Activated CD4-positive, alpha-beta T cell treated with anti-CD3 and anti-CD28 coated beads for 36 hours (primary cell): ENCODE measurements at regions not wholly inside any gene's neighbourhood (a gene's known extent, or its start where the extent isn't known, plus 50 kb on each side); places are given as distances from the start of the nearest gene placed in this dataset.

Experiments used
- ATAC-seq: fragments of 200-7000 bp; cut with Tn5 transposase; one replicate; pipeline ENCODE4 v1.10.0; 2021; ENCODE audit warnings: mild to moderate bottlenecking, moderate library complexity
- CTCF ChIA-PET: fragments of 350-600 bp; sonication (Branson Sonifier 250); formaldehyde crosslinking; loops from one replicate; lab custom pipeline; 2021; ENCODE audit warnings: antibody characterized with exemption; lab: Charles Lee
- POLR2A ChIA-PET: fragments of 350-600 bp; sonication (Branson Sonifier 250); formaldehyde crosslinking; loops from one replicate; lab custom pipeline; 2021; ENCODE audit warnings: antibody characterized with exemption, inconsistent platforms; lab: Charles Lee
- DNase-seq: peaks from one replicate; pipeline ENCODE4 v3.0.0-alpha.2; 2020
- H3K27ac Mint-ChIP-seq: one replicate; pipeline ENCODE4 v1.8.0; 2021; ENCODE audit warnings: mixed read lengths
- H3K27me3 Mint-ChIP-seq: one replicate; pipeline ENCODE4 v1.8.0; 2021; ENCODE audit warnings: mixed read lengths
- H3K36me3 Mint-ChIP-seq: one replicate; pipeline ENCODE4 v1.8.0; 2021; ENCODE audit warnings: low read depth, mixed read lengths
- H3K4me1 Mint-ChIP-seq: one replicate; pipeline ENCODE4 v1.8.0; 2021; ENCODE audit warnings: mixed read lengths
- H3K4me3 Mint-ChIP-seq: one replicate; pipeline ENCODE4 v1.8.0; 2021; ENCODE audit warnings: mild to moderate bottlenecking, moderate library complexity, mixed read lengths
- H3K9me3 Mint-ChIP-seq: one replicate; pipeline ENCODE4 v1.8.0; 2021; ENCODE audit warnings: low read depth, mixed read lengths
- intact Hi-C, 2 experiments: fragments of 100-400 bp; cut with DNase I in 1 of 2; cut with micrococcal nuclease in 1 of 2; formaldehyde crosslinking; loops; one replicate each; pipeline versions ENCODE4 v1.14.2 to v1.15.1; 2022 to 2024; cut with DNase I, micrococcal nuclease

GRCh38 chr9:95727947-95728520, 147.5 kb upstream of the ERCC6L2 start:
- intact Hi-C loops = loop anchor here in 1 of 2 experiments (10.0 kb wide), 1 partner anchor 757 kb away; no protein-coding TSS in a partner anchor
- peaks cover 35% of the 10 kb centered on the region for H3K4me1 Mint-ChIP-seq
- ChIA-PET CTCF (interaction anchor here (0.7 to 0.8 kb wide), 4 partner anchors 12 to 815 kb away, joined by 3 to 4 read pairs (median 4); no protein-coding TSS in a partner anchor), POLR2A (no interaction called here)
- H3K27me3 Mint-ChIP-seq = peaks cover 11% of the 10 kb centered on the region
- H3K9me3 Mint-ChIP-seq = peaks cover 15% of the 10 kb centered on the region
- peaks cover 5% of the 10 kb centered on the region for H3K36me3 Mint-ChIP-seq
- DNase-seq (no peak), ATAC-seq (no peak)
- H3K4me3 Mint-ChIP-seq = no peak overlapping the region
- no peak overlapping the region for H3K27ac Mint-ChIP-seq

GRCh38 chr9:95726756-95727155, 148.7 kb upstream of the ERCC6L2 start:
- intact Hi-C loops = loop anchor here in 1 of 2 experiments (10.0 kb wide), 1 partner anchor 758 kb away; no protein-coding TSS in a partner anchor
- ChIA-PET POLR2A (no interaction called here), CTCF (interaction anchor here (0.6 to 1.1 kb wide), 8 partner anchors 9 to 505 kb away, joined by 3 to 5 read pairs (median 3); no protein-coding TSS in a partner anchor)
- ATAC-seq (no peak), DNase-seq (no peak)
- H3K4me1 Mint-ChIP-seq = peaks cover 37% of the 10 kb centered on the region
- no peak overlapping the region for H3K4me3 Mint-ChIP-seq
- peaks cover 7% of the 10 kb centered on the region for H3K27me3 Mint-ChIP-seq
- peaks cover 5% of the 10 kb centered on the region for H3K36me3 Mint-ChIP-seq
- H3K27ac Mint-ChIP-seq = no peak overlapping the region
- peaks cover 15% of the 10 kb centered on the region for H3K9me3 Mint-ChIP-seq

- intact Hi-C loops = loop anchor here (2.0 to 10.0 kb wide), 4 partner anchors 128 to 760 kb away; no protein-coding TSS in a partner anchor
- POLR2A ChIA-PET = interaction anchor here (0.6 kb wide), 1 partner anchor 11 kb away, joined by 3 read pairs; no protein-coding TSS in a partner anchor
- peak; percentile 43 for DNase-seq
Observed at GRCh38 chr9:95725045-95725444, 150.4 kb upstream of the ERCC6L2 start.

GRCh38 chr9:95724253-95724991, 151.1 kb upstream of the ERCC6L2 start:
- Mint-ChIP-seq H3K36me3 (peaks cover 5% of the 10 kb centered on the region), H3K9me3 (peaks cover 12% of the 10 kb centered on the region), H3K27me3 (peaks cover 6% of the 10 kb centered on the region), H3K4me3 (peak overlapping the region; percentile 19), H3K4me1 (peaks cover 37% of the 10 kb centered on the region), H3K27ac (peak overlapping the region; percentile 44)
- DNase-seq = peak; percentile 84
- CTCF ChIA-PET = interaction anchor here (0.7 kb wide), 1 partner anchor 493 kb away, joined by 3 read pairs; no protein-coding TSS in a partner anchor
- ATAC-seq = peak; percentile 87
- intact Hi-C loops = loop anchor here (1.0 to 10.0 kb wide), 12 partner anchors 26 to 760 kb away; partner anchors contain the start of gene ERCC6L2 (in 1 of the 2)
- POLR2A ChIA-PET = interaction anchor here (0.6 kb wide), 1 partner anchor 12 kb away, joined by 3 read pairs; no protein-coding TSS in a partner anchor

More at GRCh38 chr9:95725045-95725444, 150.4 kb upstream of the ERCC6L2 start:
- peak; percentile 52 for ATAC-seq
- CTCF ChIA-PET = no interaction called here
- peak overlapping the region; percentile 44 for H3K27ac Mint-ChIP-seq
- peaks cover 37% of the 10 kb centered on the region for H3K4me1 Mint-ChIP-seq
- H3K36me3 Mint-ChIP-seq = peaks cover 5% of the 10 kb centered on the region
- peak overlapping the region; percentile 19 for H3K4me3 Mint-ChIP-seq
- H3K27me3 Mint-ChIP-seq = peaks cover 6% of the 10 kb centered on the region
- peaks cover 15% of the 10 kb centered on the region for H3K9me3 Mint-ChIP-seq

GRCh38 chr9:95722141-95722540, 153.3 kb upstream of the ERCC6L2 start:
- CTCF ChIA-PET = no interaction called here

GRCh38 chr9:95721061-95721531, 154.4 kb upstream of the ERCC6L2 start:
- no peak for ATAC-seq
- Mint-ChIP-seq H3K9me3 (peaks cover 13% of the 10 kb centered on the region), H3K27ac (no peak overlapping the region), H3K4me1 (peaks cover 31% of the 10 kb centered on the region), H3K4me3 (no peak overlapping the region), H3K36me3 (peaks cover 3% of the 10 kb centered on the region), H3K27me3 (peaks cover 3% of the 10 kb centered on the region)
- intact Hi-C loops = loop anchor here in 1 of 2 experiments (10.0 kb wide), 1 partner anchor 764 kb away; no protein-coding TSS in a partner anchor
- CTCF ChIA-PET = no interaction called here
- DNase-seq = no peak
- POLR2A ChIA-PET = no interaction called here

More at GRCh38 chr9:95722141-95722540, 153.3 kb upstream of the ERCC6L2 start:
- Mint-ChIP-seq H3K4me1 (peaks cover 35% of the 10 kb centered on the region), H3K36me3 (peaks cover 3% of the 10 kb centered on the region), H3K4me3 (no peak overlapping the region), H3K27me3 (peaks cover 3% of the 10 kb centered on the region), H3K27ac (no peak overlapping the region), H3K9me3 (peaks cover 14% of the 10 kb centered on the region)
- POLR2A ChIA-PET = no interaction called here
- no peak for DNase-seq
- ATAC-seq = no peak
- intact Hi-C loops = loop anchor here in 1 of 2 experiments (10.0 kb wide), 1 partner anchor 763 kb away; no protein-coding TSS in a partner anchor

GRCh38 chr9:95720496-95720895, 155.0 kb upstream of the ERCC6L2 start:
- no peak for DNase-seq
- Mint-ChIP-seq H3K36me3 (no peaks in the 10 kb centered on the region), H3K9me3 (peaks cover 11% of the 10 kb centered on the region), H3K27me3 (peaks cover 3% of the 10 kb centered on the region), H3K27ac (no peak overlapping the region), H3K4me1 (peaks cover 27% of the 10 kb centered on the region), H3K4me3 (no peak overlapping the region)
- no peak for ATAC-seq
- POLR2A ChIA-PET = no interaction called here
- intact Hi-C loops = loop anchor here in 1 of 2 experiments (10.0 kb wide), 1 partner anchor 764 kb away; no protein-coding TSS in a partner anchor
- CTCF ChIA-PET = interaction anchor here (0.6 kb wide), 1 partner anchor 232 kb away, joined by 3 read pairs; no protein-coding TSS in a partner anchor

- DNase-seq (no peak), ATAC-seq (no peak)
- intact Hi-C loops = no loop called here
- Mint-ChIP-seq H3K4me3 (no peak overlapping the region), H3K27ac (no peak overlapping the region), H3K4me1 (peaks cover 15% of the 10 kb centered on the region), H3K36me3 (no peaks in the 10 kb centered on the region), H3K9me3 (peaks cover 11% of the 10 kb centered on the region), H3K27me3 (peaks cover 2% of the 10 kb centered on the region)
- ChIA-PET POLR2A (no interaction called here), CTCF (no interaction called here)
Observed at GRCh38 chr9:95719354-95719753, 156.1 kb upstream of the ERCC6L2 start.

GRCh38 chr9:95718263-95718662, 157.2 kb upstream of the ERCC6L2 start:
- peaks cover 10% of the 10 kb centered on the region for H3K9me3 Mint-ChIP-seq
- H3K27ac Mint-ChIP-seq = no peak overlapping the region
- peaks cover 5% of the 10 kb centered on the region for H3K4me1 Mint-ChIP-seq
- ATAC-seq (no peak), DNase-seq (no peak)
- H3K4me3 Mint-ChIP-seq = no peak overlapping the region
- intact Hi-C loops = no loop called here
- CTCF ChIA-PET = interaction anchor here (1.1 to 1.3 kb wide), 2 partner anchors 9 to 142 kb away, joined by 3 read pairs; no protein-coding TSS in a partner anchor
- POLR2A ChIA-PET = no interaction called here
- no peaks in the 10 kb centered on the region for H3K36me3 Mint-ChIP-seq
- peaks cover 2% of the 10 kb centered on the region for H3K27me3 Mint-ChIP-seq

- Mint-ChIP-seq H3K9me3 (peaks cover 10% of the 10 kb centered on the region), H3K4me1 (no peaks in the 10 kb centered on the region), H3K36me3 (no peaks in the 10 kb centered on the region), H3K27me3 (no peaks in the 10 kb centered on the region), H3K27ac (no peak overlapping the region), H3K4me3 (no peak overlapping the region)
- intact Hi-C loops = no loop called here
- DNase-seq (no peak), ATAC-seq (no peak)
- ChIA-PET POLR2A (no interaction called here), CTCF (interaction anchor here (0.8 kb wide), 1 partner anchor 11 kb away, joined by 4 read pairs; no protein-coding TSS in a partner anchor)
Observed at GRCh38 chr9:95715868-95716435, 159.5 kb upstream of the ERCC6L2 start.

GRCh38 chr9:95710446-95710845, 165.0 kb upstream of the ERCC6L2 start:
- POLR2A ChIA-PET = no interaction called here
- no peaks in the 10 kb centered on the region for H3K4me1 Mint-ChIP-seq
- peaks cover 5% of the 10 kb centered on the region for H3K9me3 Mint-ChIP-seq
- DNase-seq = no peak
- peaks cover 2% of the 10 kb centered on the region for H3K27me3 Mint-ChIP-seq
- H3K36me3 Mint-ChIP-seq = no peaks in the 10 kb centered on the region
- intact Hi-C loops = no loop called here
- CTCF ChIA-PET = interaction anchor here (1.0 kb wide), 1 partner anchor 26 kb away, joined by 3 read pairs; no protein-coding TSS in a partner anchor
- H3K4me3 Mint-ChIP-seq = no peak overlapping the region
- ATAC-seq = no peak
- no peak overlapping the region for H3K27ac Mint-ChIP-seq
